ENCODE measurements at regions not wholly inside any gene's neighbourhood (a gene's known extent, or its start where the extent isn't known, plus 50 kb on each side); places are given as distances from the start of the nearest gene placed in this dataset.

DNA sequence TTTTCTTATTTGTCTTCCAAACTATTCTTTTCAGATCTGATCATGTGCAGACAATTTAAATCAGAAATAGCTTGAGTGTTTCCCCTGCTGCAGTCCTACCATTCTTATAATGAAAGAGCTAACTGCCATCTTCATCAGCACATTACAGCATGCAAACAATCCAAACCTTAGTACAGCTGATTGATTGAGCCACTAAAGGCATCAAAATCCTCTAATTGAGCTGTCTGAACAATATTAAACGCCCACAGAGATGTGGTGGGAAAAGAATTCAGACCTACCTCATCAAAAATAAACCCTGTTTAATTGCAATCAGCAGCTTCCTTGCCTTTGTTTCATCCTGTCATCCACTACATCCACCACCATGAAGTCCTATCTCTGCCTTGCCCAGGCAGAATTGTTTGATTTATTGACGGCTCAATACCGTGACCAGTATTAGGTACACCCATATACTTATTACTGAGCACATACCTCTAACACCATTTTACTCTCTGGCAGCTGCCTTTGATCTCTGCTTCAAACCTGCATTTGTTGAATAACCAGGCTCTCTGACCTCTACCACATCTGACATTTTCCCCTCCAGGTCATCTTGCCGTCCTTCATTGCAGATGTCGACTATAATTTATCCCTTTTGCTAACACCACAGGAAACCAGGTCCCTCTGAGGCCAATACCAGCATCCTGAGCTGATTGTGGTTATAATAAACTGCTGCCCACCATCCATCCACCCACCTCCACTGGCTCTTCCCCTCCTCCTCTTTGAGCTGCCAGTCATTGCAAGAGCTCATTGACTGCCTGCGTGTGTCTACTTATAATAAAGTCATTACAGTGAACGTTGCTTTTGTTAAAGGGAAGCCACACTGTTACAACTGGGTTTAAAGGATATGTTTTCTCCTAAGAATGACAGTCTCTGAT is 78.5 kb downstream of the RBM43 start:
- TF ChIP-seq CTCF (IDR thresholded peaks at IDR 0.05) (no peak), POLR2AphosphoS5 (IDR thresholded peaks at IDR 0.05) (no peak), EP300 (IDR thresholded peaks at IDR 0.05) (no peak), POLR2A (IDR thresholded peaks at IDR 0.05) (no peak)

All from gastroesophageal sphincter (tissue), 3 donors.